ENCODE measurements at regions not wholly inside any gene's neighbourhood (a gene's known extent, or its start where the extent isn't known, plus 50 kb on each side); places are given as distances from the start of the nearest gene placed in this dataset.

DNA sequence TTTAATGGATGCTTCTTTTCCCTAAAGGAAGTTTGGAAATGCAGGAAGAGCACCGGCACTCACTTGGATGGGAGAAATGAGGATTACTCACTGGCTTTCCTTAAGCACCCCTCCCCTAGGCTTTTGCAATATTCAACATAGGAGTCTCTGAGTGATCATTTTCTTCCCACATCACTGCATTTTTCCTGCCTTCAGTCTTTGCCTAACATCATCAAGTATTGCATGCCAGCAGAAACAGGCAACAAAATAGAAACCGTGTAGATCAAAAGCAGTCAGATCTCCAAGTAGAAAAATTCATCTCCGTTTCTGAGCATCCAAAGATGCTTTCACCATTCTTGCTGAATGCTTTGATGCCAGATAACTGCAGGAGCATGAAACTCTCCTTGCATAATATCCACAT lies 119.9 kb downstream of the ADCYAP1R1 start:
- no peak for DNase-seq (ENCODE audit: low spot score)

DNA sequence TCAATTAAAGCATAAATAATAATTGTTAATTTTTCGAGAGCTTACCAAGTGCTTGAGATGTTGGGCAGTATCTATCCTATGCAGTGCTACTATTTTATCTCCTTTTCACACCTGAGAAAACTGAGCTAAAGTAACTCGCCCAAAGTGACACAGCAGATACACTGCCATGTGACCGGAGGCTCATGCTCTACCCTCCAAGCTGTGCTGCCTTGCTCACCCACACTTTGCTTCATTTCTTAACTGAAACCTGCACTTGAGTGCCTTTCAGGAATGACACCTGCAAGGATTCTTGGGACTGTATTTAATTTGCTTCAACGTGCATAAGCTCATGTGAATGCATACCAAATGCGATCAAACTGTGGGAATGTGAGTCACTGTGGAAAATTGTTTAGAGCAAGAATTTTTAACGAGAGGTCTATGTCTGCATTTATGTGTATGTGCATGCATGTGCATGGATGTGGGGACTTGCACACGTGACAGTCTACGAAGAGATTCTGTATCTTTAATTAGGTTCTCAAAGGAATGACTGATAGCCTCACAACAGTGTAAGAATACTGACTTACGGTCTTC lies 119.2 kb downstream of the ADCYAP1R1 start:
- DNase-seq (ENCODE audit: low spot score), result no peak
